ENCODE measurements at regions not wholly inside any gene's neighbourhood (a gene's known extent, or its start where the extent isn't known, plus 50 kb on each side); places are given as distances from the start of the nearest gene placed in this dataset.
A peak's percentile ranks its signal among the peaks of the same experiment; 100 is the strongest.

- Histone ChIP-seq H3K27ac (ENCODE audit: low read depth, low read length) (no peak overlapping the region), H3K4me3 (ENCODE audit: low read length) (no peak overlapping the region), H3K9me3 (ENCODE audit: control insufficient read depth in 2 of 3, low read length in 3 of 3) (no peaks in the 10 kb centered on the region), H3K36me3 (ENCODE audit: control insufficient read depth in 2 of 3, insufficient read depth in 3 of 3, low read length in 3 of 3) (no peaks in the 10 kb centered on the region), H3K4me1 (ENCODE audit: control insufficient read depth in 2 of 2, insufficient read depth in 2 of 2, low read length in 2 of 2) (peaks cover 17 to 46% of the 10 kb centered on the region in 2 donors), H3K27me3 (ENCODE audit: control insufficient read depth in 2 of 2, insufficient read depth in 2 of 2, low read length in 2 of 2) (no peaks in the 10 kb centered on the region)
- no peak overlapping the region for H3K27ac Mint-ChIP-seq
- H3K36me3 Mint-ChIP-seq, result peaks cover 0 to 9% (median 3%) of the 10 kb centered on the region in 5 donors
- peaks cover 22 to 68% (median 50%) of the 10 kb centered on the region in 7 donors for H3K4me1 Mint-ChIP-seq
- H3K9me3 Mint-ChIP-seq, result peaks cover 0 to 13% (median 4%) of the 10 kb centered on the region in 11 donors
- ATAC-seq (no peak), DNase-seq (no peak)
- no peaks in the 10 kb centered on the region for H3K27me3 Mint-ChIP-seq
- CTCF ChIA-PET, result interaction anchor here (1.1 to 2.5 kb wide), 2 partner anchors 35 kb away, joined by 3 to 9 read pairs; no protein-coding TSS in a partner anchor
- POLR2A ChIA-PET, result interaction anchor here (1.5 kb wide), 1 partner anchor 453 kb away, joined by 6 read pairs; the partner anchor contains the start of gene NRIP1
- intact Hi-C loops (cut with micrococcal nuclease), result loop anchor here in 1 of 2 donors (10.0 kb wide), 1 partner anchor 453 kb away; the partner anchor contains the start of gene NRIP1
- H3K4me3 Mint-ChIP-seq, result no peak overlapping the region
Observed at GRCh38 chr21:15517394-15517793, 212.4 kb upstream of the USP25 start.

DNA sequence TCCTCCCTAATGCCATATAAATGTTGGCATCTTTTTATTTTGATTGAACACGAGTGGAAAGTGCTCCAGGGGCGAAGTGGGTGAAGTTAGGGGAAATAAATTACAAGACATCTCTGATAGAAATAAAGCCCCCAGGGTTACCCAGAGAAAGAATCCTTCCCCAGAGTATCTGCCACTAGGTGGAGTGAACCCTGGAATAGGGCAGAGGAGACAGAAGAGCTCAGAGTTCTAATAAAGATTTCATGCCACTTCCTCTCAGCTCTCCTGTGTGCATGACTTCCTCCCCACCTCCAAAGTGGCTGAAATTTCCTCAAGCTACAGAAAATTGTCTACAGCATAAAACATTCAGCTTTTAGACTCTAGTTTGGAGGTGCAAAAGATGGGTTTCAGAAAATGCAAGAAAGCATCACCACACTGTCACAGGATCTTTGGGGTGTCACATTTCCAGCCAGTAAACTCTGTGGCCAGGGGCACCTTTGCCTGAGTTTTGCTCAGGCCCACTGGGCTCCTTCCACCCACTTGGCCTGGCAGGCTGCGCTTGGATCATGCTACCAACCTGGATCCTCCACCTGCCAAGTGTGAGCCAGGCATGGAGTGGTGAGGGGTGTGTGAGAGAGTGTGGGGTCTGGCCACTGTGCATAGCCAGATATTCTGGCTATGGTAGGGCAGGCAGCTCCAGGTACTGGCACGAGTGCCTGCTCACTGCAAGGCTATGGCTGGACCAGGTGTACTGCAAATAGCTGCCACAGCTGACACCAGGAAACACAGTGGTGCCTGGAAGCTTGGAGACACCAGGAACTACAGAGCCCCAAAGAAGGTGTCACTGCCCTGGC, 208.8 kb upstream of the USP25 start:
- H3K36me3 ChIP-seq (ENCODE audit: control insufficient read depth in 2 of 3, insufficient read depth in 3 of 3, low read length in 3 of 3), result no peaks in the 10 kb centered on the region
- ChIA-PET POLR2A (interaction anchor here (0.6 to 1.5 kb wide), 4 partner anchors 11 to 456 kb away, joined by 3 to 5 read pairs (median 3); partner anchors contain the start of gene NRIP1), CTCF (interaction anchor here (0.6 to 2.4 kb wide), 10 partner anchors 10 to 70 kb away, joined by 3 to 22 read pairs (median 4); no protein-coding TSS in a partner anchor)
- DNase-seq (peak in 4 of 9 donors; percentile 16 to 25 (median 20)), ATAC-seq (peak; percentile 34)
- peaks cover 0 to 9% (median 3%) of the 10 kb centered on the region in 5 donors for H3K36me3 Mint-ChIP-seq
- H3K4me3 ChIP-seq (ENCODE audit: low read length), result no peak overlapping the region
- peaks cover 6 to 37% (median 21%) of the 10 kb centered on the region in 7 donors for H3K4me1 Mint-ChIP-seq
- peak overlapping the region in 6 of 10 donors; percentile 10 to 50 (median 34) for H3K4me3 Mint-ChIP-seq
- H3K27me3 Mint-ChIP-seq, result no peaks in the 10 kb centered on the region
- intact Hi-C loops (cut with micrococcal nuclease), result loop anchor here in 1 of 2 donors (1.0 kb wide), 1 partner anchor 32 kb away; no protein-coding TSS in a partner anchor
- H3K4me1 ChIP-seq (ENCODE audit: control insufficient read depth in 2 of 2, insufficient read depth in 2 of 2, low read length in 2 of 2), result peaks cover 5 to 16% of the 10 kb centered on the region in 2 donors
- no peaks in the 10 kb centered on the region for H3K9me3 ChIP-seq (ENCODE audit: control insufficient read depth in 2 of 3, low read length in 3 of 3)
- no peaks in the 10 kb centered on the region for H3K27me3 ChIP-seq (ENCODE audit: control insufficient read depth in 2 of 2, insufficient read depth in 2 of 2, low read length in 2 of 2)
- no peak overlapping the region for H3K27ac ChIP-seq (ENCODE audit: low read depth, low read length)
- peaks cover 0 to 13% (median 4%) of the 10 kb centered on the region in 11 donors for H3K9me3 Mint-ChIP-seq
- H3K27ac Mint-ChIP-seq, result peak overlapping the region in 6 of 9 donors; percentile 15 to 78 (median 70)

GRCh38 chr21:15521644-15522001, 208.2 kb upstream of the USP25 start:
- ChIA-PET CTCF (interaction anchor here (0.7 to 2.4 kb wide), 6 partner anchors 13 to 70 kb away, joined by 3 to 22 read pairs (median 6); no protein-coding TSS in a partner anchor), POLR2A (interaction anchor here (1.5 kb wide), 2 partner anchors 12 to 457 kb away, joined by 3 to 5 read pairs; partner anchors contain the start of gene NRIP1)
- ATAC-seq (no peak), DNase-seq (no peak)
- no peaks in the 10 kb centered on the region for H3K27me3 Mint-ChIP-seq
- Histone ChIP-seq H3K27me3 (ENCODE audit: control insufficient read depth in 2 of 2, insufficient read depth in 2 of 2, low read length in 2 of 2) (no peaks in the 10 kb centered on the region), H3K4me1 (ENCODE audit: control insufficient read depth in 2 of 2, insufficient read depth in 2 of 2, low read length in 2 of 2) (peaks cover 5 to 18% of the 10 kb centered on the region in 2 donors), H3K4me3 (ENCODE audit: low read length) (no peak overlapping the region), H3K27ac (ENCODE audit: low read depth, low read length) (no peak overlapping the region), H3K36me3 (ENCODE audit: control insufficient read depth in 2 of 3, insufficient read depth in 3 of 3, low read length in 3 of 3) (no peaks in the 10 kb centered on the region), H3K9me3 (ENCODE audit: control insufficient read depth in 2 of 3, low read length in 3 of 3) (no peaks in the 10 kb centered on the region)
- intact Hi-C loops (cut with micrococcal nuclease), result loop anchor here in 1 of 2 donors (1.0 kb wide), 1 partner anchor 32 kb away; no protein-coding TSS in a partner anchor
- no peak overlapping the region for H3K27ac Mint-ChIP-seq
- H3K9me3 Mint-ChIP-seq, result peaks cover 0 to 13% (median 4%) of the 10 kb centered on the region in 11 donors
- no peak overlapping the region for H3K4me3 Mint-ChIP-seq
- peaks cover 0 to 9% (median 3%) of the 10 kb centered on the region in 5 donors for H3K36me3 Mint-ChIP-seq
- H3K4me1 Mint-ChIP-seq, result peaks cover 6 to 42% (median 24%) of the 10 kb centered on the region in 7 donors

- no peaks in the 10 kb centered on the region for H3K9me3 ChIP-seq (ENCODE audit: control insufficient read depth in 2 of 3, low read length in 3 of 3)
- Mint-ChIP-seq H3K9me3 (peaks cover 0 to 12% (median 4%) of the 10 kb centered on the region in 11 donors), H3K27me3 (no peaks in the 10 kb centered on the region), H3K27ac (no peak overlapping the region), H3K4me3 (no peak overlapping the region), H3K4me1 (peaks cover 6 to 46% (median 26%) of the 10 kb centered on the region in 7 donors), H3K36me3 (peaks cover 0 to 8% (median 3%) of the 10 kb centered on the region in 5 donors)
- intact Hi-C loops (cut with micrococcal nuclease), result no loop called here
- H3K4me1 ChIP-seq (ENCODE audit: control insufficient read depth in 2 of 2, insufficient read depth in 2 of 2, low read length in 2 of 2), result peaks cover 5 to 22% of the 10 kb centered on the region in 2 donors
- no peak overlapping the region for H3K4me3 ChIP-seq (ENCODE audit: low read length)
- H3K27me3 ChIP-seq (ENCODE audit: control insufficient read depth in 2 of 2, insufficient read depth in 2 of 2, low read length in 2 of 2), result no peaks in the 10 kb centered on the region
- no peaks in the 10 kb centered on the region for H3K36me3 ChIP-seq (ENCODE audit: control insufficient read depth in 2 of 3, insufficient read depth in 3 of 3, low read length in 3 of 3)
- ChIA-PET CTCF (interaction anchor here (1.7 to 2.4 kb wide), 3 partner anchors 12 to 39 kb away, joined by 6 to 22 read pairs (median 8); no protein-coding TSS in a partner anchor), POLR2A (interaction anchor here (1.5 kb wide), 1 partner anchor 12 kb away, joined by 3 read pairs; no protein-coding TSS in a partner anchor)
- DNase-seq, result no peak
- no peak for ATAC-seq
- H3K27ac ChIP-seq (ENCODE audit: low read depth, low read length), result no peak overlapping the region
Observed at GRCh38 chr21:15522148-15522547, 207.6 kb upstream of the USP25 start.

DNA sequence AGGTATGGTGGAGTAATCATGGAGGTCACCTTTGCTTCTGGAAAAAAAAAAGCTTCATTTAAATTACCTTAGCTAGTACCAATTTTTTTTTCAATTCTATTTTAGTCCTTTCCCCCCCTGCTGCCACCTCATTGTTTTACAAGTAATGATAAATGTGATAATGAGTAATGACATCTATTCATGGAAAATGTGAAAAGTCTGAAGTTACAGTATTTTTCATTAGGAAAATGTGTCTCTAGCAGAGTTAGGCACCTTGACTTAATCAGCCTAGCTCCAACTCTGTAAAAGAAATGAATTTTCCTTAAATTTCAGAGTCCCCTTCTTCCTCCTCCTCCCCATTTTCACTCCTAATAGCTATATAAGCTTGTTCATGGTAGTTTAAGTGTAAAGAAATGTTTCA, 204.9 kb upstream of the USP25 start:
- Mint-ChIP-seq H3K36me3 (peaks cover 0 to 3% (median 0%) of the 10 kb centered on the region in 5 donors), H3K9me3 (peaks cover 0 to 4% (median 0%) of the 10 kb centered on the region in 11 donors), H3K4me3 (no peak overlapping the region), H3K27ac (no peak overlapping the region), H3K4me1 (peaks cover 4 to 29% (median 18%) of the 10 kb centered on the region in 7 donors), H3K27me3 (peaks cover 0 to 5% (median 0%) of the 10 kb centered on the region in 5 donors)
- DNase-seq (no peak), ATAC-seq (no peak)
- Histone ChIP-seq H3K4me3 (ENCODE audit: low read length) (no peak overlapping the region), H3K27me3 (ENCODE audit: control insufficient read depth in 2 of 2, insufficient read depth in 2 of 2, low read length in 2 of 2) (no peaks in the 10 kb centered on the region), H3K27ac (ENCODE audit: low read depth, low read length) (no peak overlapping the region), H3K4me1 (ENCODE audit: control insufficient read depth in 2 of 2, insufficient read depth in 2 of 2, low read length in 2 of 2) (peaks cover 5 to 22% of the 10 kb centered on the region in 2 donors), H3K36me3 (ENCODE audit: control insufficient read depth in 2 of 3, insufficient read depth in 3 of 3, low read length in 3 of 3) (no peaks in the 10 kb centered on the region), H3K9me3 (ENCODE audit: control insufficient read depth in 2 of 3, low read length in 3 of 3) (no peaks in the 10 kb centered on the region)
- ChIA-PET CTCF (interaction anchor here (1.0 kb wide), 1 partner anchor 42 kb away, joined by 4 read pairs; no protein-coding TSS in a partner anchor), POLR2A (no interaction called here)
- intact Hi-C loops (cut with micrococcal nuclease), result loop anchor here in 1 of 2 donors (1.0 kb wide), 1 partner anchor 11 kb away; no protein-coding TSS in a partner anchor

GRCh38 chr21:15526798-15527197, 203.0 kb upstream of the USP25 start:
- ChIA-PET CTCF (interaction anchor here (1.3 kb wide), 1 partner anchor 10 kb away, joined by 3 read pairs; no protein-coding TSS in a partner anchor), POLR2A (interaction anchor here (0.6 kb wide), 2 partner anchors 15 to 20 kb away, joined by 3 read pairs; no protein-coding TSS in a partner anchor)
- DNase-seq (no peak), ATAC-seq (no peak)
- no peak overlapping the region for H3K27ac ChIP-seq (ENCODE audit: low read depth, low read length)
- H3K4me3 ChIP-seq (ENCODE audit: low read length), result no peak overlapping the region
- Mint-ChIP-seq H3K27ac (no peak overlapping the region), H3K4me3 (no peak overlapping the region), H3K36me3 (peaks cover 0 to 4% (median 3%) of the 10 kb centered on the region in 5 donors), H3K27me3 (peaks cover 0 to 7% (median 0%) of the 10 kb centered on the region in 5 donors), H3K9me3 (peaks cover 0 to 5% (median 3%) of the 10 kb centered on the region in 11 donors), H3K4me1 (peaks cover 0 to 13% (median 5%) of the 10 kb centered on the region in 7 donors)
- no peaks in the 10 kb centered on the region for H3K27me3 ChIP-seq (ENCODE audit: control insufficient read depth in 2 of 2, insufficient read depth in 2 of 2, low read length in 2 of 2)
- intact Hi-C loops (cut with micrococcal nuclease), result no loop called here
- H3K4me1 ChIP-seq (ENCODE audit: control insufficient read depth in 2 of 2, insufficient read depth in 2 of 2, low read length in 2 of 2), result peaks cover 0 to 8% of the 10 kb centered on the region in 2 donors
- H3K9me3 ChIP-seq (ENCODE audit: control insufficient read depth in 2 of 3, low read length in 3 of 3), result no peaks in the 10 kb centered on the region
- H3K36me3 ChIP-seq (ENCODE audit: control insufficient read depth in 2 of 3, insufficient read depth in 3 of 3, low read length in 3 of 3), result no peaks in the 10 kb centered on the region
